Gastrocnemius medialis (tissue), 4 donors: ENCODE measurements at regions not wholly inside any gene's neighbourhood (a gene's known extent, or its start where the extent isn't known, plus 50 kb on each side); places are given as distances from the start of the nearest gene placed in this dataset.

Source experiments
- CTCF ChIP-seq, 5 experiments: fragments of 450-650 bp in 3 of 5; fragments of 200-600 bp in 2 of 5; sonication (generic) in 2 of 5; IDR thresholded peaks in 4 of 5; conservative IDR thresholded peaks in 1 of 5; 1 replicate in 4 of 5; 2 replicates in 1 of 5; pipeline ENCODE4 v1.5.1; 2016 to 2019; ENCODE audit warnings: antibody characterized with exemption in 5 of 5, mild to moderate bottlenecking in 3 of 5, moderate library complexity in 3 of 5
- POLR2A ChIP-seq, 2 donors: fragments of 450-650 bp; IDR thresholded peaks; one replicate each; pipeline ENCODE4 v1.6.1; 2017; ENCODE audit warnings: antibody characterized with exemption in 2 of 2, mild to moderate bottlenecking in 2 of 2, moderate library complexity in 2 of 2

GRCh38 chr4:188296331-188296730 is 157.1 kb downstream of the TRIML1 start:
- TF ChIP-seq CTCF (IDR thresholded peaks at IDR 0.05 in 4 of 5, conservative IDR thresholded peaks at IDR 0.05 in 1 of 5) (no peak), POLR2A (IDR thresholded peaks at IDR 0.05) (no peak)
